ENCODE measurements at regions not wholly inside any gene's neighbourhood (a gene's known extent, or its start where the extent isn't known, plus 50 kb on each side); places are given as distances from the start of the nearest gene placed in this dataset.

DNA sequence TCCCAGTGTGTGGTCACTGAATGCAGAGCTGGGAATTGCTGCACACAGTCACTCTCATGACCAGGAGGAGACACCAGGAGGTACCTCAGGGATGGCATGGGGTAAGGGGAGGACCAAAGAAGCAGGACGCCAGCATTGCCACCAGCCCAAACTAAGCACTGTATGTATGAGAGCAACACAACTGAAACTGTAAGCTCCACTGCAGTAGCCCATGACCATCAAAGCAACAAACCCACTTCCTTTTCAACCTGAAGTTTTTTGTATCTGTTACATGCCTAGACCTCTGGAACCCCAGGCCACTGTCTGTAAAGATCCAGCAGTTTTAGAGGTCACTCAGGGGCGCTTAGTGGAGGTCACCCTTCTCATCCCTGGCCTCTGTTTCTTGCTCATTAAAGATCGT lies 164.3 kb downstream of the SETD4 start:
- TF ChIP-seq, protein P1, sequence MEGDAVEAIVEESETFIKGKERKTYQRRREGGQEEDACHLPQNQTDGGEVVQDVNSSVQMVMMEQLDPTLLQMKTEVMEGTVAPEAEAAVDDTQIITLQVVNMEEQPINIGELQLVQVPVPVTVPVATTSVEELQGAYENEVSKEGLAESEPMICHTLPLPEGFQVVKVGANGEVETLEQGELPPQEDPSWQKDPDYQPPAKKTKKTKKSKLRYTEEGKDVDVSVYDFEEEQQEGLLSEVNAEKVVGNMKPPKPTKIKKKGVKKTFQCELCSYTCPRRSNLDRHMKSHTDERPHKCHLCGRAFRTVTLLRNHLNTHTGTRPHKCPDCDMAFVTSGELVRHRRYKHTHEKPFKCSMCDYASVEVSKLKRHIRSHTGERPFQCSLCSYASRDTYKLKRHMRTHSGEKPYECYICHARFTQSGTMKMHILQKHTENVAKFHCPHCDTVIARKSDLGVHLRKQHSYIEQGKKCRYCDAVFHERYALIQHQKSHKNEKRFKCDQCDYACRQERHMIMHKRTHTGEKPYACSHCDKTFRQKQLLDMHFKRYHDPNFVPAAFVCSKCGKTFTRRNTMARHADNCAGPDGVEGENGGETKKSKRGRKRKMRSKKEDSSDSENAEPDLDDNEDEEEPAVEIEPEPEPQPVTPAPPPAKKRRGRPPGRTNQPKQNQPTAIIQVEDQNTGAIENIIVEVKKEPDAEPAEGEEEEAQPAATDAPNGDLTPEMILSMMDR (IDR thresholded peaks at IDR 0.05): no peak
- TF ChIP-seq POLR2A (IDR thresholded peaks at IDR 0.05): no peak

All from adrenal gland (tissue), 5 donors.